EH (cell line): ENCODE measurements at regions not wholly inside any gene's neighbourhood (a gene's known extent, or its start where the extent isn't known, plus 50 kb on each side); places are given as distances from the start of the nearest gene placed in this dataset.
"Not testable (repeated sequence)": the region's sequence is repeated elsewhere in the genome, so short reads cannot be mapped to it uniquely, and the experiment has no call there.

Source experiments
- DNase-seq: peaks from one replicate; pipeline ENCODE4 v3.0.0-alpha.2; 2015; ENCODE audit warnings: low read depth

DNA sequence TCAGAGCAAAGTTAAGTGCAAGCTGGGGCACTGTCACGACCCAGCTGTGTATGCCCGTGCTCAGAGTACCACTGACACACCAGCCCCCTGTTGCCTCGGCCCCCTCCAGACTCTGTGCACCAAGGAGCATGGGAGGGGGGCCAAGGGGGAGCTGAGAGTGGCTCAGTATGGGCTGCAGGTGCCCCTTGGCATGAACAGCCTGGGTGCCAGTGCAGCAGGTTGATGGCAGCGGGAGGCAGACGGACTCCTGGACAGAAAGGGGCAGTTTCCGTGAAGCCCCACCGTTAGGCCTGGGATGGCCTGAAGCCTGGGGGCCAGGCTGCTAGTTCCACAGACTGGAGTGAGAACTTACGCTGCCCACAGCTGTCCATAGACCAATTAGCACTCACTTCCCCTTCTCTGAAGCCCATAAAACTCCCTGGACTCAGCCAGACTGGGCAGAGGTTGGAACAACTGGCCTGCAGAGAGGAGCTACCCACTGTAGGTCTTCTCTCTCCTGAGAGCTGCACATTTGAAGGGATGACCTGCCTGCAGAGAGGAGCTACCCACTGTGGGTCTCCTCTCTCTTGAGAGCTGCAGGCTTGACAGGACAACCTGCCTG lies 182.8 kb downstream of the DEPDC1B start:
- no peak for DNase-seq

DNA sequence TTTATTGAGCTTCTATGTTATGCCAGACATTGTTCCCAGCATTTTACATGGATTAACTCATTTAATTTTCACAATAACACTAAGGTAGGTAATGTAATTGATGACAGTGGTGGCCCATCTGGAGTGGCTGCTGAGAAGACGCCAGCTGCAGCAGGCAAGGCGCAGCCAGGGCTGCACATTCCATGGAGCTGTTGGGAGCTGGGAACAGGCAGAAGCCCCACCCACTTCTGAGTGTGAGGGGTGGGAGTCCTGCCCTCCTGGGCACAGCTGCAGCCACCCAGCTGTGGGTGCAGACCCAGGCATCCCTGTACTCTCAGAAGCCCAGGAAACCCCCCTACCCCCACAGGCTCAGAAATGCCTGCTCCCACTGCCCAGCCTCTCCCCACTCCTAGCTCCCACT lies 183.3 kb downstream of the DEPDC1B start:
- DNase-seq = no peak

DNA sequence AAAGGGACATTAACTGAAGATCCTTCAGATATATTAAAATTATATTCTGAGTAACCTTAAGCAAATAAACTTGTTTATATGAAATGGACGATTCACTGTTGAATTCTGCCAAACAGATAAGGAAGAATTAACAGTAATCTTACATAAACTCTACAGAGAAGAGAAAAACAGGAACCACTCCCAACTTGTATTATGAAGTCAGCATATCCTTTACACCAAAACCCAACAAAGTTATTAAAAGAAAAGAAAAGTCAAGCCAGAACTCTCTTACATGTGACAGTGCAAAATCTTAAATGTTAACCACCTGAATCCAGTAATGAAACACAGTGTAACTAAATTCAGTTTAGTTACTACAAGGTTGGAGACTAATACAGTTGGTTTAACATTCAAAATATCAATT lies 185.8 kb downstream of the DEPDC1B start:
- DNase-seq = no peak

DNA sequence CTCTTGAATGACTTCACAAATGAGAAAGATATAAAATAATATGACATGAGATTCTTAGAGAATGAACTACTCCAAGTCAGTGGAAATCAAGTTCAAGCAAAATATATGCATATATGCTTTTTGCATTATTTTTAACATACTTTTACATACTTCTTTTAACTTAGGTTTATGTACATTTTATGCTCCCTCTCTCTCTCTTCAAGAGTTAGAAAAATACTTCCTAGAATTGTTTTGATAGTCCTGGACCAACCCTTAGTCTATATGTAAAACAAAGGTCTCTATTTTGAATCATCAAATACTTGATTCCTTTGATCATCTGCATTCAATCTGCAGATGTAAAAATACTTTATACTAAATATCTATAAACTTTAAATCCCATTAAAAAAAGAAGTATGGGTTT lies 187.8 kb downstream of the DEPDC1B start:
- no peak for DNase-seq

DNA sequence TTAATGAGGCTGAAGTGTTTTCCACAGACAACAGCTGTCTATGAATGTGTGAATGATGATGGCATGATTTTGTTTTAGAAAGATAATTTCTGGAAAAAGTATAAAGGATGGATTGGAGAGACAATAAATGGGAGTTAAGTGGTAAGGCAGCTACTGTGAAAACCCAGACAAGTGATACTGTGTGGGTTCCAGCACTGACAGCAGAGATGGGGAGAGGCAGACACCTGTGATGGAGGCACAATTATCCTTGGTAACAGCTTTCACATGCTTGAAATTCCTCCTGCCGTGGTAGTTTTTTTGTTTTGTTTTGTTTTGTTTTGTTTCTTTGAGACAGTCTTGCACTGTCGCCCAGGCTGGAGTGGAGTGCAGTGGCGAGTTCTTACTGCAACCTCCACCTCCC lies 189.3 kb downstream of the DEPDC1B start:
- no peak for DNase-seq

DNA sequence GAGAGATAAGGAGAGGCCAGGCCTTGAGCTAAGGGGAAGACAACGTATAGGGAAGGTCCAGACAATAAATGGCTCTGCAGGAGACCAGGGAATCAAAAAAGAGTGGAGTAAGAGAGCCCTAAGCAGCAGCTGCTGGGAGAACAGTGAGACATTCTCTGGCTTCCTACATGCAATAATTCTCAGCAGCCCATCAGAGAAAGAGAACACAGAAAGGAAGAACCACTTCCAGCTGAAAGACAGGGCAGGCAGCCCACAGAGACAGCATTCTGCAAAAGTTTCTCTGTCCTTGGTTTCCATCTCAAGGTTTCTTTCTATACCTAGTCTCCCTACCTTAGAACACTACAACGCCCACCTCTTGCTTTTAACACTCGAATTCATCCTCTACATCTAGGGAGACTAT lies 189.9 kb downstream of the DEPDC1B start:
- no peak for DNase-seq

DNA sequence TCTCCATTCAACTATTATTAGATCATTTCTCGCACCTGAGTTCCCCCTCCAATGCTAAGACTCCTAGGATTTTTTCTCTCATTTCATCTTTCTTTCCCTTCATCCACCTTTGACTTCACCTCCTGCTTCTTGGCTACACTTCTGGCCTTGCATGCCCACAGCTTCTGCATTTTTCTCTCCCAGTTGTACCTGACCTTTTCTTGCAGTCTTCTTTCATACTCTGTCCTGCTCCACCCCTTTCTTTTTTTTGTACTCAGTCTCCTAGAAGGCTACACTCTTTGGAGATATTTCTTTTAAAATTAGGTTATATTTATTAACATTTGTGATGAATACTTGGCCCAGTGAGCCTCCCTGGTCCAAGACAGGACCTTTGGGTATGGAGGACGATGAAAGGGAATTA lies 190.4 kb downstream of the DEPDC1B start:
- DNase-seq = no peak

DNA sequence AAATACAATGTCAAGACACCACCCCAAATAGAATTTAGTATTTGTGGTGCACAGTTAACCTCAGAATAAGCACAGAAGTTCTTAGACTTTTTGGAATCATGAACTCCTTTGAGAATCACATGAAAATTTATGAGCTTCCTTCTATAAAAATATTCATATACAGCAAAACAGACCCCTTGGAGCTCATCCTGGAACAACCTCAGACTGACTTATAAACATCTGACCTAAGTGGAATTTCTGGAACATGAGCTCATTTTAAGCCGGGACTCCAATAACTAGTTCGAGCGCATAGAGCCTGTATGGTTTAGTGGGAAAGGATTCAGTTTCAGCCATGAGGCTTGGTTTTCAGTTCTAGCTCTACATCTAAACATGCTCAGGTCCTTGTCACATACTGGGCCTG lies 192.3 kb downstream of the DEPDC1B start:
- peak; percentile 23 for DNase-seq

DNA sequence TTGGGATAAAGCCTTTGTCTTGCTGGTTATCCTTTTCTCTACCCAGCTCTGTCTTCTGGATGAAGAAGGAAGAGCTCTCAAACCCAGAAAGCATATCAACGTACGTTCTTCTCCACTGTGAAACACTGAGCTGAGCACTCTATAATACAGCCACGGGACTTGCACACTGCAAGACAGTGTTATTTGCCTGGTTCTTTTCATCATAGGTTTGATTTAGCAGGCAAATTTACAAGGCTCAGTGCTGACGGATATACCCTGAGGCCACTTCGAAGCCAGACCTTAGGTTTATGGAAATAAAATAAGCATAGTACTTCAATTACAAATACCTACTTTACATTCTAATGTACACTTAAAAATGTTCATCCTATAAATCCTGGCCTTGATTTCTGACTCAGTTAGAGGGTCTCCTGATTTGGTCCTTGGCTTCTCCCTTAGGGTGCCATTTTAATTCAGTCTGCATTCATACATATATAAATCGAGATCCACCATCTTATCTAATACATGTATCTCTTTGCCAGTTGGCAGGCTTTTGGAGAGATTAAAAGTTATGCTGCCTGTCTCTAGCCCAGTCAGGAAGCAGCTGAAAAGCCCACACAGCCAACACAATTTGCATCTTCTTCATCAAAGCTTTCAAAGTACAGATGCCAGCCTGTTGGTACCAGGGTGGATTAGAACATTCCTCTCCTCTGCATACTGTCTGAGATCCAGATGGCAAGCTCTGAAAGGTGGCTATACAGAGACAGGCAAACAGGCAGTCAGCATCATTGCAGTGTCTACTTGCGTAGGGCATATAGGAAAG lies 194.4 kb downstream of the DEPDC1B start:
- DNase-seq = no peak

DNA sequence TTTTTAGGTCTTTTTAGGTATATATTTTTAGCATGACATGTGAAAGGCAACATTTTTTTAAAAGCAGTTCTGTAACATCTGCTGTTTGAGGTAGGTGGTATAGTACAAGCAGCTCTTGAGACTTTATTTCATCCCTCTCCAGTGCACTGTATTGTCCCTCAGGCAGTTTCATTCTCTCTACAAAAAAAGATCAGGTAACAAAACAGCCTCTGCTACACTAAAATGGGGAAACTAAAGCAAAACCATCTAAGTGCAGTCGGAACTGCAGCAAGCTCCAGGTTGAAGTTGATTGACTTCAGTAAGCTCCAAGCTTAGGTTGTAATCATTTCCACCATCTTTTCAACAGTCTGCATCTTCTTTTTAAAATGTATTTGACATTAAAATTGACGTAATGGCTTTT lies 195.6 kb downstream of the DEPDC1B start:
- no peak for DNase-seq

DNA sequence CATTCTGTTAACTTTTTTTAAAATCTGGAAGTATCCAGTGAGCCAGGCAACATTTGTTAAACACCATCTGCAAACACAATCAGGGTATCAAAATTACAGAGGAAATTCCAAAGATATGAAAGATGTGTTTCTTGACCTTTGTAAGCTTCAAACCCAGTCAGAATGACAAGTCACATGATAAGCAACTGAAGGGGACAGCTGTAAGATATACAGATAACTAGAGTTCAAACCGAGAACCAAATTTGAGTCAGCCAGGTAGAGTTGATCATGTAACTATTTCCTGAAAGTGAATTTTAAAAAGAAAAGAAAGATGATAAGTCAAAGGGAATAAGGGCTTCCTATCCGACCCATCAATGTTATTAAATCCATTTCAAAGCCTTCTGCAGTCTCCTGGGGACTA lies 196.2 kb downstream of the DEPDC1B start:
- no peak for DNase-seq

DNA sequence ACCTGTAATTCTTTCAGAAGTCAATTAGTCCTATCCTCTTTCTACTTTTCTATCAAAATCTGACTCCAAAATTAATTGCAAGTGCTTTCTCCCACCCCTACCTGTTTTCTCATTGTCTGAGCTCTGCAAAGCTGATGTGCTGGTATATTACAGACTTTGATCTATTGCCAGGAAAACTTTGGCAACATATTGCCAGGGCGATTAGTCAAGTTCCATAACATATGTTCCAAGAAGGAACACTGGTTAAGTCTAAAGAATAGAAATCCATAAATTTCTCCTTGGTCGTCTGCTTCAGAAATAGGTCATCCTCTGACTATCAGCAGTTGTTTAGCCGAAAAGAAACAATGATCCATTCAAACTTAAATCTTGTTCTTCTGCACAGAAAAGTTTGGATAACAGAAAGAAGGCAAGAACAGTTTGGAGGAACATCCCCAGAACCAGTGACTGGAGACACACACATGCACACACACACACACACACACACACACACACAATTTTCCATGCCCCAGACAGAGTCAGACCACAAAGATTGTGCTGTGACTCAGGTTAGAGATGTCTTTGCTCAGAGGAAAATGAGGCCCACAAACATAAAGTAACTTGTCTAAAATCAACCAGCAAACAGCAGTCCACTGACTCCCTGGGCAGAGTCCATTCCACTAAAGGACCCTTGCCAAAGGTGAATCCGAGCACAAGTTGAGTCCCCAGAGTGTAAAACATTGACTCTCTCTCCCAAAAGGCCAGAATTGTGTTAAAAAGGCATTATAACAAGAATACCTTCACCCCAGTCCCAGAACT lies 202.1 kb downstream of the DEPDC1B start:
- no peak for DNase-seq

DNA sequence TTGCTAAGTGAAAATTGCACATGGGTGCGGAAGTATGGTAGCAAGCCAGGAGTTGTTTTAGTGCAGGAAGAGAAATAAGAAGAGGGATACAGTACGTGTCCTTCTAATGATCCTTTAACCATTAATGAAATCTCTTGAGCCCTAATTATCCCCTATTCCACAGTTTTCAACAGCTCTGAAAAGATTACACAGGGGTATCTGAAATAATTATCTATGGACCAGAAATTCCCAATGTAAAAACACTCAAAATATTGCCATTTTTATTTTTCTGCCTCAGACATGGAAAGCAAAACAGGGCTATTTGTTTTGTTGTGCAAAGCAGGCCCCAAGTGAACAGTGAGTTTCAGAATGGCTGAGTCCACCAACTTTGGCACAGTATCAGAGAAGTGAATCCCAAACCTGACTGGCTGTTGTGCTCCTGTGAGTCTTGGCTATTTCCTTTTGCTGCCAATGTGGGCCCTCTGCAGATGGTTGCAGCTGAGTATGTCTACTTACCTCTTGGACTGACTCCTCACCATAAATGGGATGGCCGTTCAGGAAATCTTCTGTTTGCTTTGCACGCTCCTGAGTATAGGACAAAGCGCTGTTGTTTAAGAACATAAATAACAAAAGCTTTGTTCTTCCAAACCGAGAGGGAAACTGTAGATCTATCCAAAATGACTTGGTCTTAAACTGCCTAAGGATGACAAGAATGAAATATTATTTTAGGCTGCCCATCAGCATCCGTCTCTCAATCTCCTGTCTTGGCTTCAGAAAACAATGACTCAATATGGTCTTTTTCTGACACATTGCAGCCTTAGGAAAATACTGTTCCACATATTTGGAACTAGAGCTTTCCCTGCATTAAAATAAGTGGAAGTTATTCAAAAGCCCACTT lies 204.1 kb downstream of the DEPDC1B start:
- no peak for DNase-seq

DNA sequence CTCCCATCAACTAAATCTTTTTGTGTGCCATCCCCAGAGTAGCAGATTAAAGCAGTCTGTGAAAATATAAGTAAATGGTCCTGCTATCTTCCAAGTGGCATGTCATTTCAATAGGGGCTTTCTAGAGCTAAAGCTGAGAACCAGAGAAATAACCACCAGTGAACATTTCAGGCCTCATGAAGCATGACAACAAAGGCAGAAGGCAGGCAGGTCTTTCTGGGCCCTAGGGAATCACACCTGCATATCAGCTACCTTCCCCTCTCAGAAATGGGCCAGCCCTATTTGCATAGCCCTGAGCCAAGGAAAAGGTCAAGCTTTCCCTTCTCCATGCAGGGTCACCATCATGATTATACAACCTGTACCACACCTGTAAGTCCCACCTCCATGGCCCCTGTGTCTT lies 205.3 kb downstream of the DEPDC1B start:
- DNase-seq = no peak

DNA sequence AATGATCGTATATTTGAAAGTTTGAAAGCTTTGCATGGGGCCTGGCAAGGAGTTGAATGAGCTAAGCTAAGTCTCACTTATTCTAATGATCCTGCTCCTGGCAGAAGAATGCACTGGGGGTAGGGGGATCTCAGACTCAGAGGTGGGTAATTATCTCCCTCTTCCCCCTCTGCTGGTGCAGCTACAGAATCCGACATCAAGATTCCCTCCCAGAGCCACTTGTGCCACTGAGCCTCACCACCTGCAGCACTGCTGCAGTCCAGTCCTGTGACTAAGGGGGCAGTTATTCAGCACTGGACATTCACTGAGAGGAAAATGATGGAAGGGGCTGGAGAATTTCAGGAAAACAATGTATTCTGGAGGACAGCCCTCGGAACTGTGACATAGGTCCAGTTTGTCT lies 205.8 kb downstream of the DEPDC1B start:
- no peak for DNase-seq

DNA sequence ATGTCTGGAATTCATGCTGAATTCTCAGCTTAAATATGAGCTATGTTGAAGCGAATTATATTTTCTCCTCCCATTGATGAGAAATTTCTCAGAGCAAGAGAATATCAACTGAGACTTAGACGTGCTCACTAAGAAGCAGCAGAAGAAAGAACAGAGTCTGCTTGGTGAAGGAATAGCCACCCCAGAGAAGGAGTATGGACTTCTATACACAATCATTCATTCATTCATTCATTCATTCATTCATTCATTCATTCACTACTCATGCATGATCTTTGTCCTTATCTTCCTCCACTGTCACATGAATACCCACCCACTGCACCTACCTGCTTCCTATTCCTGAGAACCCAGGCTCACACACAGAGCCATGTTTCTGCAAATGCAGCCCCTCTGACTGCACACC lies 206.6 kb downstream of the DEPDC1B start:
- DNase-seq = no peak

DNA sequence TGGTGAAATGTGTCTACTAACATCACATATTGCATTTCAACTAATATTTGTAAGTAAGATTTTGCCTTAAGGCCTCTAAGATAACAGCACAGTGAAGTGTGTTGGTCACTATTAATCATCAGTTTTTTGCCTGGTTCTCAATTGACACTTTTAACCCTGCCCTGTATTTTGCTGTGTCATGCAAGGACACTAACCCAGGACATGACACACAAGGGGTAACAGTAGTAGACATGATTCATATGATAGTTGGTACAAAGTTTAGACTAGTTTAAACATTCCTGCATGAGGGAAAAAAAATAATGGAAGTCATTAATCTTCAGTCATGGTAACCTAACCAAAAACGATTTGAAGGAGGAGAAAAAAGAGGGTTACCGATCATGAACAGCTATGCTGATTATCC lies 207.0 kb downstream of the DEPDC1B start:
- DNase-seq = peak; percentile 32

DNA sequence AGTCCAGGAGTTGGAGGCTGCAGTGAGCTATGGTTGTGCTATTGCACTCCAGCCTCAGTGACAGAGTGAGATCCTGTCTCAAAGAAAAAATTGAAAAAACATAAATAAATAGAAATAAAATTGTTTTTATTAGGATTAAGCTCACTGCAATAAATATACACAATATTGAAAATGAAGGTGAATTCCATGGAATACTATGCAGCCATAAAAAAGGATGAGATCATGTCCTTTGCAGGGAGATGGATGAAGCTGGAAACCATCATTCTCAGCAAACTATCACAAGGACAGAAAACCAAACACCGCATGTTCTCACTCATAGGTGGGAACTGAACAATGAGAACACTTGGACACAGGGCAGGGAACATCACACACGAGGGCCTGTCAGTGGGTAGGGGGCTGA lies 207.6 kb downstream of the DEPDC1B start:
- DNase-seq = not testable (repeated sequence)

DNA sequence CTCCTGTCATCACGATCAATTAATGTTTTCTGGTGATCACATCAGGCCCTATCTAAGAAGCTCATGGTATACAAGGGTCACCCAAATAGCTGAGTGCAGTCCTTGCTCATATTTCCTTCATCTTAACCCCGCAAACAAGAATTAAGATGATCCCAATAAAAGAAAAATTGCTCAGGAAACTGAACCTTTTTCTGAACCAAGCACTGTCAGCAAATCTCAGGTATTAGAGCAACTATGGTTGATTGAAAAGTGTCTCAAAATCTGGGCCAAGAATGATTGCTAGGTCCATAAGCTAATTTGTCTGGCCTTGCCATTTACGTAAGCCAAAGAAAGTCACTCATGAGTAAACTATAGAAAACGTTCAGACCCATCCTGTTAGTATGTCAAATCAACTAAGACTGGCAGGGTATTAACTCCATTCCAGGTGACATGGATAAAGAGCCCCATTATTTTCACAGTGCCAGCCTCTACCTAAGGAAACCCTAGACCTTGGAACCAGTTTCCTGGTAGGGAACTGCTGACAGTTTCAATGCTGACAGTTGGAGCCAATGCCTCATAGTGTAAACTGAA lies 209.3 kb downstream of the DEPDC1B start:
- no peak for DNase-seq

DNA sequence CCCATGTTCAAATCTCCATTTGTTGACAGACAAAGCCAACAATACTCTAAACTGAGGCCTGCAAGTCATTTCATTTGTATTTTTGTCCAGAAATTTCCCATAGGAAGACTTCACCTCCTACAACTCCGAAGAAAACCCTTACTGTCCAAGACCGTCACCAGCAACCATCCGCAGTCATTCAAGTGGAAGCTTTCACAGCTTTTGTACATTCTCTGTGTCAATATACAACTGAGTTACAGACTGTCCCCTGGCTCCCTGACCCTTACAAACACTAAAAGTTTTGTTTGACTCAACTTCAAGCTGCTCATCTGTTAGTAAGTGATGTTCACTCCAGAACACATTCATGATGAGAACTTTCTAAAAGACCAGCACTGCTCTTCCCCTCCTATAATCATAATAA lies 210.1 kb downstream of the DEPDC1B start:
- DNase-seq = no peak

DNA sequence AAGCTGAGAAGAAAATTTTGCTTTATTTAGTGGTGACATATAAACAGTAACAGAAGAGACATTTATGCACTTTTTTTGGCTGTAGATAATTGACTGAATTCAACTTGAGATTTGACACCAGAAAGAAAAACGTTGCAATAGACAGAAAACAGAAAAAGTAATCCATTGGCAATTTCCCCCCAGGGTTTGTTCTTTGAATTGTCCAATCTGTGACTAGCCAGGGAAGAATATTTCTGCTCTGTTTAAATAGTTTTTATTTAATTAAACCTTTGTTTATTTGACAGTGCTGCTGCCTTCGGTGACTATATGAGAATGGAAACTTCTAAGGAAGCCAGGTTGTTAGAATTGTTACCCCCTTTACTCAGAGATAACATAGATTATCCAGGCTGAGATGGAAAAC lies 210.6 kb downstream of the DEPDC1B start:
- no peak for DNase-seq
